ENCODE measurements at regions not wholly inside any gene's neighbourhood (a gene's known extent, or its start where the extent isn't known, plus 50 kb on each side); places are given as distances from the start of the nearest gene placed in this dataset.

DNA sequence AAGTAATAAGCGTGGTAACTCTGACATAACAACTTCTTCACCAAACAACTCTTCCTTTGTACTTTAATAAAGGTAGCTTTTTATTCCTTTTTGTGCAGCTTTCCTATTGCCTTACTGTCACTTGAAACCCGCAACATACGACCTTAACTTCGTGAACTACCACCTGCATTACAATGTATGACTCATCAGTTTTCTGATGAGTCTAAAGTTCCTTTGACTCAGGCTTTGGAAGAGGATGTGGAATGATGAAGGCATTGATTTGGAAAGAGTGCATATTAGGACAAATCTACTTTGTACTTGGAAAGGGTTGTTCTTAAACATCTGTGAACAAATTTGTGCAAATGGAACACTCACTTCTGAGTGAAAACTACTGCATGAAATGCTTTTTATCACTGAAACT lies 1012.1 kb downstream of the TMEM182 start:
- no peak for DNase-seq
- intact Hi-C loops (cut with DNase I; ENCODE audit: low total_unique reads), result no loop called here
- no peak overlapping the region for H3K27ac ChIP-seq
- H3K36me3 ChIP-seq, result no peaks in the 10 kb centered on the region
- H3K27me3 ChIP-seq (replicated peaks in 1 of 7), result no peaks in the 10 kb centered on the region
- 77 to 86% (median 79%) methylated on average over 4 of the region's 4 CpGs for WGBS, 5 donors
- H3K4me3 ChIP-seq, result no peak overlapping the region
- H3K4me1 ChIP-seq, result no peaks in the 10 kb centered on the region
- TF ChIP-seq POLR2AphosphoS5 (IDR thresholded peaks at IDR 0.05) (no peak), POLR2A (IDR thresholded peaks at IDR 0.05) (no peak)
- TF ChIP-seq, protein P1, sequence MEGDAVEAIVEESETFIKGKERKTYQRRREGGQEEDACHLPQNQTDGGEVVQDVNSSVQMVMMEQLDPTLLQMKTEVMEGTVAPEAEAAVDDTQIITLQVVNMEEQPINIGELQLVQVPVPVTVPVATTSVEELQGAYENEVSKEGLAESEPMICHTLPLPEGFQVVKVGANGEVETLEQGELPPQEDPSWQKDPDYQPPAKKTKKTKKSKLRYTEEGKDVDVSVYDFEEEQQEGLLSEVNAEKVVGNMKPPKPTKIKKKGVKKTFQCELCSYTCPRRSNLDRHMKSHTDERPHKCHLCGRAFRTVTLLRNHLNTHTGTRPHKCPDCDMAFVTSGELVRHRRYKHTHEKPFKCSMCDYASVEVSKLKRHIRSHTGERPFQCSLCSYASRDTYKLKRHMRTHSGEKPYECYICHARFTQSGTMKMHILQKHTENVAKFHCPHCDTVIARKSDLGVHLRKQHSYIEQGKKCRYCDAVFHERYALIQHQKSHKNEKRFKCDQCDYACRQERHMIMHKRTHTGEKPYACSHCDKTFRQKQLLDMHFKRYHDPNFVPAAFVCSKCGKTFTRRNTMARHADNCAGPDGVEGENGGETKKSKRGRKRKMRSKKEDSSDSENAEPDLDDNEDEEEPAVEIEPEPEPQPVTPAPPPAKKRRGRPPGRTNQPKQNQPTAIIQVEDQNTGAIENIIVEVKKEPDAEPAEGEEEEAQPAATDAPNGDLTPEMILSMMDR (IDR thresholded peaks at IDR 0.05 in 8 of 11, conservative IDR thresholded peaks at IDR 0.05 in 3 of 11), result no peak
- H3K9me3 ChIP-seq, result peaks cover 0 to 33% (median 7%) of the 10 kb centered on the region in 8 donors

DNA sequence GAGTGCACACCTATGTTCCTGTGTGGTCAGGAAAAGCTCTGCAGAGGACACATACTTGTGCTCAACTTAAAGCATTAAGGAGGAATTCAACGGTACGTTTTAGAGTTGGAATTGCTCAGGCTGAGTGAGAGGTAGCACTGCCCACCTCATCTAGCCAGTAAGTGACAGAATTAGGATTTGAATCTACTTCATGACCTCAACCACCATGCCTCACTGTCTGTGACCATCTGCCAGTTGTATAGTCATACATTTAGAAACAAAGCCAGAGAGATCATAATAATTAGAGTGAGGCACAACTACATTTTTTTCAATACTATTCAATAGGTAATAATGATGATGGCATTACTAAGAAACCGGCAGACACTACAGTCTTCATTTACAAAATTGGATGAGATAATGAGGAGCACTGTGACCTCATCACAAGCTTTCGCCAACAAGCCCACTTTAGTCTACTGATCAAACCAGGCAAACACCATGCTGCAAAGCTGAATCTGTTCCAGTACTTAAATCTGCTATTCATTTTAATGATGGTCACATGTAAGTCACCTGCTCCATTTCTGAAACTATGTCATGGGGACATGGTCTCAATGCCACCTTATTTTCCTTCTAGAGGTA lies 1018.4 kb downstream of the TMEM182 start:
- Histone ChIP-seq H3K36me3 (no peaks in the 10 kb centered on the region), H3K27me3 (replicated peaks in 1 of 7) (no peaks in the 10 kb centered on the region), H3K27ac (no peak overlapping the region), H3K9me3 (peaks cover 0 to 23% (median 5%) of the 10 kb centered on the region in 8 donors), H3K4me3 (no peak overlapping the region), H3K4me1 (no peaks in the 10 kb centered on the region)
- WGBS, 5 donors, result 82 to 88% (median 84%) methylated on average over 4 of the region's 4 CpGs
- no peak for DNase-seq
- intact Hi-C loops (cut with DNase I; ENCODE audit: low total_unique reads), result no loop called here
- TF ChIP-seq POLR2A (IDR thresholded peaks at IDR 0.05) (no peak), POLR2AphosphoS5 (IDR thresholded peaks at IDR 0.05) (no peak)
- TF ChIP-seq, protein P1 (IDR thresholded peaks at IDR 0.05 in 8 of 11, conservative IDR thresholded peaks at IDR 0.05 in 3 of 11), result no peak

DNA sequence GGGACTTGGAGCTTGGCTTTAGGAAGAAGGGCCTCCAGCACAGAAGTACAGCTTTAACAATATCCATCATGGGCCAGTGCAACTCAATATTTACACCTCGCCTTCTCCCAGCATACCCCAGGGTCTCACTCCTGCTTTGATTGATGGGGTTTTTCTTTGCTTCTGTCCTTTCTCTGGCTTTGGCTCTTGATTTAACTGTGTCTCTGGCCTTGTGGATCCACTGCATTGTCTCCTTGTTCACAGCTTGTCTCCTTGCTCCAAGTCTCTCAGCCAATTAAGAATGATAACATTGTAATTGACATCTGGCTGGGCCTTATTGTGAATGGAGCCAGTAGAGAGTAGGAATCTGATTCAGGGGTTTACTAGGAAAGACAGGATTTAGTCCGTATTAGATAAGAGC lies 1019.5 kb downstream of the TMEM182 start:
- intact Hi-C loops (cut with DNase I; ENCODE audit: low total_unique reads), result no loop called here
- Histone ChIP-seq H3K36me3 (no peaks in the 10 kb centered on the region), H3K4me3 (no peak overlapping the region), H3K4me1 (no peaks in the 10 kb centered on the region), H3K27ac (no peak overlapping the region), H3K27me3 (replicated peaks in 1 of 7) (no peaks in the 10 kb centered on the region), H3K9me3 (peaks cover 0 to 20% (median 0%) of the 10 kb centered on the region in 8 donors)
- TF ChIP-seq, protein P1 (IDR thresholded peaks at IDR 0.05 in 8 of 11, conservative IDR thresholded peaks at IDR 0.05 in 3 of 11), result no peak
- TF ChIP-seq POLR2AphosphoS5 (IDR thresholded peaks at IDR 0.05), result no peak
- TF ChIP-seq POLR2A (IDR thresholded peaks at IDR 0.05), result no peak
- WGBS, 5 donors, result 63 to 84% (median 81%) methylated on average over 2 of the region's 2 CpGs
- DNase-seq, result no peak

DNA sequence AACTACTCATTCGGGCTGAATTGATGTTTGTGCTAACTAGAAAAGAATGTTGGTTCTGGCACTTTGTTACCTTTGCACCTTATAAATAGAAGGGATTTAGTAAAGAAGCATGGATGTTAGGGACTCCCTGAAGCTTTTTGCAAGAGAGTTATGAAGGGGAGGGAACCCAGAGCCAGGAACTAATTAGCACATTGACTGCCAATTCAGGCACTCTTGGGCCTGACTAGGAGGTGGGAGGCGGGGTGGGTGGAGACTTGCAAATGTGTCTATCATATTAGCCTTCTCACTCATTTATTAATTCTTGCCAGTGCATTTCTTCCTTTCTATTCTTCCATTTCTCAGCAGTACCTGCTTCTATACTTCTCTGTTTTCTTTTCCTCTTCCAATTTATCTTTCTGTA lies 1022.4 kb downstream of the TMEM182 start:
- no peak for DNase-seq
- TF ChIP-seq, protein P1 (IDR thresholded peaks at IDR 0.05 in 8 of 11, conservative IDR thresholded peaks at IDR 0.05 in 3 of 11), result no peak
- TF ChIP-seq POLR2A (IDR thresholded peaks at IDR 0.05) (no peak), POLR2AphosphoS5 (IDR thresholded peaks at IDR 0.05) (no peak)
- 45 to 64% (median 57%) methylated on average over 2 of the region's 2 CpGs for WGBS, 5 donors
- Histone ChIP-seq H3K4me3 (no peak overlapping the region), H3K9me3 (no peaks in the 10 kb centered on the region), H3K27ac (no peak overlapping the region), H3K36me3 (no peaks in the 10 kb centered on the region), H3K4me1 (no peaks in the 10 kb centered on the region), H3K27me3 (replicated peaks in 1 of 7) (no peaks in the 10 kb centered on the region)
- intact Hi-C loops (cut with DNase I; ENCODE audit: low total_unique reads), result no loop called here

All from spleen (tissue), 11 donors.